HFF-Myc (cell line): ENCODE measurements at regions not wholly inside any gene's neighbourhood (a gene's known extent, or its start where the extent isn't known, plus 50 kb on each side); places are given as distances from the start of the nearest gene placed in this dataset.
A peak's percentile ranks its signal among the peaks of the same experiment; 100 is the strongest.

Experiments
- DNase-seq: peaks from one replicate; pipeline ENCODE4 v3.0.0-alpha.2; 2011; ENCODE audit warnings: low read depth; ENCODE audit errors: extremely low read depth
- H3K4me3 ChIP-seq: replicated peaks from 2 replicates; pipeline ENCODE4 v1.5.1; 2011; ENCODE audit warnings: low read depth, mild to moderate bottlenecking, control low read depth, low read length
- CTCF ChIP-seq: IDR thresholded peaks from 2 replicates; pipeline ENCODE4 v1.5.1; 2012; ENCODE audit warnings: mild to moderate bottlenecking, low read depth, low read length, control low read depth; ENCODE audit errors: missing control alignments

GRCh38 chr4:43411226-43411625 is 518.7 kb downstream of the GRXCR1 start:
- no peak for DNase-seq

GRCh38 chr4:43423276-43423675 is 530.8 kb downstream of the GRXCR1 start:
- DNase-seq = no peak
- no peak for TF ChIP-seq CTCF
- no peak overlapping the region for H3K4me3 ChIP-seq

More at GRCh38 chr4:43411226-43411625, 518.7 kb downstream of the GRXCR1 start:
- no peak for TF ChIP-seq CTCF
- H3K4me3 ChIP-seq = no peak overlapping the region

- no peak for TF ChIP-seq CTCF
Observed at GRCh38 chr4:43425206-43425605, 532.7 kb downstream of the GRXCR1 start.

GRCh38 chr4:43435291-43435690 is 542.8 kb downstream of the GRXCR1 start:
- H3K4me3 ChIP-seq = no peak overlapping the region
- no peak for TF ChIP-seq CTCF
- no peak for DNase-seq

More at GRCh38 chr4:43425206-43425605, 532.7 kb downstream of the GRXCR1 start:
- no peak overlapping the region for H3K4me3 ChIP-seq
- DNase-seq = no peak

GRCh38 chr4:43452948-43453347 is 560.4 kb downstream of the GRXCR1 start:
- DNase-seq = no peak
- no peak for TF ChIP-seq CTCF
- H3K4me3 ChIP-seq = no peak overlapping the region

GRCh38 chr4:43456383-43456782 is 563.9 kb downstream of the GRXCR1 start:
- H3K4me3 ChIP-seq = no peak overlapping the region
- no peak for TF ChIP-seq CTCF
- DNase-seq = peak; percentile 60

- no peak for DNase-seq
- no peak for TF ChIP-seq CTCF
- H3K4me3 ChIP-seq = no peak overlapping the region
Observed at GRCh38 chr4:43457866-43458265, 565.4 kb downstream of the GRXCR1 start.
